Naive B cell (primary cell): ENCODE measurements at regions not wholly inside any gene's neighbourhood (a gene's known extent, or its start where the extent isn't known, plus 50 kb on each side); places are given as distances from the start of the nearest gene placed in this dataset.
"Not testable (repeated sequence)": the region's sequence is repeated elsewhere in the genome, so short reads cannot be mapped to it uniquely, and the experiment has no call there.

Source experiments
- ATAC-seq, 2 donors: fragments of 150-1000 bp; cut with Tn5 transposase; 2 replicates each; pipeline ENCODE4 v1.10.0; 2021; ENCODE audit warnings: low read depth in 2 of 2, mild to moderate bottlenecking in 2 of 2, moderate library complexity in 2 of 2
- DNase-seq: peaks from one replicate; pipeline ENCODE4 v3.0.0; 2022
- H3K27ac Mint-ChIP-seq, 6 donors: one replicate each; pipeline ENCODE4 v1.8.0; 2020 to 2022; ENCODE audit warnings: mild to moderate bottlenecking in 6 of 6, mixed read lengths in 6 of 6, moderate library complexity in 5 of 6, inconsistent platforms in 2 of 6
- H3K27me3 Mint-ChIP-seq, 3 donors: one replicate each; pipeline ENCODE4 v1.8.0; 2021 to 2022; ENCODE audit warnings: mixed read lengths in 3 of 3, mild to moderate bottlenecking in 1 of 3
- H3K36me3 Mint-ChIP-seq, 2 donors: one replicate each; pipeline ENCODE4 v1.8.0; 2020 to 2022; ENCODE audit warnings: mixed read lengths in 2 of 2, inconsistent platforms in 1 of 2, mild to moderate bottlenecking in 1 of 2
- H3K4me1 Mint-ChIP-seq, 3 donors: one replicate each; pipeline ENCODE4 v1.8.0; 2020 to 2022; ENCODE audit warnings: mixed read lengths in 3 of 3, inconsistent platforms in 1 of 3, mild to moderate bottlenecking in 1 of 3, moderate library complexity in 1 of 3
- H3K4me3 Mint-ChIP-seq, 8 donors: one replicate each; pipeline ENCODE4 v1.8.0; 2020 to 2022; ENCODE audit warnings: mild to moderate bottlenecking in 8 of 8, mixed read lengths in 8 of 8, moderate library complexity in 8 of 8, inconsistent platforms in 2 of 8
- H3K9me3 Mint-ChIP-seq, 7 donors: one replicate each; pipeline ENCODE4 v1.8.0; 2020 to 2022; ENCODE audit warnings: mixed read lengths in 7 of 7, mild to moderate bottlenecking in 5 of 7, inconsistent platforms in 2 of 7, moderate library complexity in 1 of 7

GRCh38 chr1:58944439-58944838 is 160.6 kb upstream of the JUN start:
- DNase-seq (no peak), ATAC-seq (no peak)
- Mint-ChIP-seq H3K36me3 (no peaks in the 10 kb centered on the region), H3K27ac (peak overlapping the region in 2 of 6 donors; percentile 40 to 63), H3K4me3 (peak overlapping the region in 2 of 8 donors; percentile 30 to 41), H3K27me3 (no peaks in the 10 kb centered on the region), H3K4me1 (peaks cover 58 to 72% (median 62%) of the 10 kb centered on the region in 3 donors), H3K9me3 (no peaks in the 10 kb centered on the region)

GRCh38 chr1:58946390-58946789 is 162.5 kb upstream of the JUN start:
- no peaks in the 10 kb centered on the region for H3K27me3 Mint-ChIP-seq
- H3K27ac Mint-ChIP-seq, result no peak overlapping the region
- peaks cover 47 to 55% (median 47%) of the 10 kb centered on the region in 3 donors for H3K4me1 Mint-ChIP-seq
- H3K36me3 Mint-ChIP-seq, result no peaks in the 10 kb centered on the region
- no peaks in the 10 kb centered on the region for H3K9me3 Mint-ChIP-seq
- H3K4me3 Mint-ChIP-seq, result no peak overlapping the region
- no peak for ATAC-seq
- no peak for DNase-seq

GRCh38 chr1:58948671-58949070 is 164.8 kb upstream of the JUN start:
- Mint-ChIP-seq H3K9me3 (no peaks in the 10 kb centered on the region), H3K4me3 (no peak overlapping the region), H3K36me3 (no peaks in the 10 kb centered on the region), H3K27ac (peak overlapping the region in 3 of 6 donors; percentile 34 to 83 (median 39)), H3K27me3 (no peaks in the 10 kb centered on the region), H3K4me1 (peaks cover 31 to 43% (median 40%) of the 10 kb centered on the region in 3 donors)
- no peak for ATAC-seq
- DNase-seq, result no peak

- no peaks in the 10 kb centered on the region for H3K36me3 Mint-ChIP-seq
- H3K4me3 Mint-ChIP-seq, result no peak overlapping the region
- peaks cover 24 to 37% (median 30%) of the 10 kb centered on the region in 3 donors for H3K4me1 Mint-ChIP-seq
- no peaks in the 10 kb centered on the region for H3K9me3 Mint-ChIP-seq
- H3K27ac Mint-ChIP-seq, result peak overlapping the region in 1 of 6 donors; percentile 84
- ATAC-seq, result no peak
- no peak for DNase-seq
- H3K27me3 Mint-ChIP-seq, result no peaks in the 10 kb centered on the region
Measured at GRCh38 chr1:58949551-58950220, 165.8 kb upstream of the JUN start.

- Mint-ChIP-seq H3K27me3 (peaks cover 0 to 6% (median 0%) of the 10 kb centered on the region in 3 donors), H3K27ac (peak overlapping the region in 2 of 6 donors; percentile 21 to 30), H3K9me3 (no peaks in the 10 kb centered on the region), H3K36me3 (no peaks in the 10 kb centered on the region), H3K4me3 (no peak overlapping the region), H3K4me1 (peaks cover 26 to 39% (median 28%) of the 10 kb centered on the region in 3 donors)
- no peak for DNase-seq
- ATAC-seq, result no peak
Measured at GRCh38 chr1:58950897-58951296, 167.1 kb upstream of the JUN start.

- H3K27me3 Mint-ChIP-seq, ATAC-seq, H3K36me3 Mint-ChIP-seq, H3K4me3 Mint-ChIP-seq, DNase-seq, H3K9me3 Mint-ChIP-seq: not testable (repeated sequence)
- H3K27ac Mint-ChIP-seq, result peak overlapping the region in 1 of 6 donors; percentile 32
- H3K4me1 Mint-ChIP-seq, result peaks cover 26 to 37% (median 28%) of the 10 kb centered on the region in 3 donors
Measured at GRCh38 chr1:58953951-58954350, 170.1 kb upstream of the JUN start.

GRCh38 chr1:58963287-58963686 is 179.4 kb upstream of the JUN start:
- H3K27me3 Mint-ChIP-seq, ATAC-seq, H3K36me3 Mint-ChIP-seq, DNase-seq, H3K9me3 Mint-ChIP-seq, H3K4me3 Mint-ChIP-seq: not testable (repeated sequence)
- peak overlapping the region in 1 of 6 donors; percentile 5 for H3K27ac Mint-ChIP-seq
- peaks cover 39 to 55% (median 51%) of the 10 kb centered on the region in 3 donors for H3K4me1 Mint-ChIP-seq

- no peak for ATAC-seq
- peaks cover 0 to 4% (median 0%) of the 10 kb centered on the region in 7 donors for H3K9me3 Mint-ChIP-seq
- no peaks in the 10 kb centered on the region for H3K36me3 Mint-ChIP-seq
- no peaks in the 10 kb centered on the region for H3K27me3 Mint-ChIP-seq
- peaks cover 44 to 65% (median 62%) of the 10 kb centered on the region in 3 donors for H3K4me1 Mint-ChIP-seq
- peak overlapping the region in 1 of 8 donors; percentile 77 for H3K4me3 Mint-ChIP-seq
- no peak for DNase-seq
- H3K27ac Mint-ChIP-seq, result peak overlapping the region in 2 of 6 donors; percentile 70 to 92
Measured at GRCh38 chr1:58964428-58964827, 180.6 kb upstream of the JUN start.

- H3K4me3 Mint-ChIP-seq, result no peak overlapping the region
- DNase-seq, result no peak
- H3K4me1 Mint-ChIP-seq, result peaks cover 44 to 65% (median 65%) of the 10 kb centered on the region in 3 donors
- H3K9me3 Mint-ChIP-seq, result peaks cover 0 to 4% (median 0%) of the 10 kb centered on the region in 7 donors
- no peak for ATAC-seq
- H3K36me3 Mint-ChIP-seq, result no peaks in the 10 kb centered on the region
- H3K27ac Mint-ChIP-seq, result peak overlapping the region in 3 of 6 donors; percentile 37 to 92 (median 67)
- H3K27me3 Mint-ChIP-seq, result no peaks in the 10 kb centered on the region
Measured at GRCh38 chr1:58964880-58965279, 181.0 kb upstream of the JUN start.

GRCh38 chr1:58966103-58966916 is 182.5 kb upstream of the JUN start:
- H3K4me3 Mint-ChIP-seq, result peak overlapping the region; percentile 5 to 77 (median 50)
- H3K9me3 Mint-ChIP-seq, result peaks cover 0 to 4% (median 0%) of the 10 kb centered on the region in 7 donors
- no peaks in the 10 kb centered on the region for H3K36me3 Mint-ChIP-seq
- H3K27ac Mint-ChIP-seq, result peak overlapping the region; percentile 17 to 97 (median 91)
- DNase-seq (no peak), ATAC-seq (no peak)
- peaks cover 44 to 72% (median 60%) of the 10 kb centered on the region in 3 donors for H3K4me1 Mint-ChIP-seq
- H3K27me3 Mint-ChIP-seq, result no peaks in the 10 kb centered on the region

- no peak for ATAC-seq
- Mint-ChIP-seq H3K27me3 (no peaks in the 10 kb centered on the region), H3K9me3 (peaks cover 0 to 4% (median 0%) of the 10 kb centered on the region in 7 donors), H3K27ac (peak overlapping the region in 5 of 6 donors; percentile 61 to 97 (median 92)), H3K36me3 (no peaks in the 10 kb centered on the region), H3K4me1 (peaks cover 44 to 78% (median 67%) of the 10 kb centered on the region in 3 donors), H3K4me3 (peak overlapping the region in 7 of 8 donors; percentile 29 to 77 (median 50))
- DNase-seq, result no peak
Measured at GRCh38 chr1:58966917-58967740, 183.3 kb upstream of the JUN start.

- peaks cover 49 to 84% (median 67%) of the 10 kb centered on the region in 3 donors for H3K4me1 Mint-ChIP-seq
- peak overlapping the region; percentile 95 to 100 (median 99) for H3K27ac Mint-ChIP-seq
- ATAC-seq (peak; percentile 92), DNase-seq (peak; percentile 81)
- H3K9me3 Mint-ChIP-seq, result peaks cover 0 to 1% (median 0%) of the 10 kb centered on the region in 7 donors
- peak overlapping the region; percentile 51 to 94 (median 86) for H3K4me3 Mint-ChIP-seq
- H3K27me3 Mint-ChIP-seq, result no peaks in the 10 kb centered on the region
- H3K36me3 Mint-ChIP-seq, result no peaks in the 10 kb centered on the region
Measured at GRCh38 chr1:58968360-58968952, 184.6 kb upstream of the JUN start.
